Renal cortex interstitium (tissue), 11 donors: ENCODE measurements at regions not wholly inside any gene's neighbourhood (a gene's known extent, or its start where the extent isn't known, plus 50 kb on each side); places are given as distances from the start of the nearest gene placed in this dataset.
"Not testable (repeated sequence)": the region's sequence is repeated elsewhere in the genome, so short reads cannot be mapped to it uniquely, and the experiment has no call there.

ENCODE experiments used
- DNase-seq, 11 donors: peaks; one replicate each; pipeline ENCODE4 v3.0.0-alpha.2; 2013; ENCODE audit warnings: low read depth in 9 of 11, low spot score in 4 of 11; ENCODE audit errors: extremely low read depth in 1 of 11

DNA sequence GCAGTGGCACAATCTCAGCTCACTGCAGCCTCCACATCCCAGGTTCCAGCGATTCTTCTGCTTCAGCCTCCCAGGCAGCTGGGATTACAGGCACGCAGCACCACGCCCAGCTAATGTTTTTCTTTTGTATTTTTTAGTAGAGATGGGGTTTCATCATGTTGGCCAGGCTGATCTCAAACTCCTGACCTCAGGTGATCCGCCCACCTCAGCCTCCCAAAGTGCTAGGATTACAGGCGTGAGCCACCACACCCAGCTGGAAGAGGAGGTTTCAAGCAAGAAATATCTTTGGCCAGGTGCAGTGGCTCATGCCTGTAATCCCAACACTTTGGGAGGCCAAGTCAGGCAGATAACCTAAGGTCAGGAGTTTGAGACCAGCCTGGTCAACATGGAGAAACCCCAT lies 59.4 kb upstream of the XIST start:
- DNase-seq = not testable (repeated sequence)

DNA sequence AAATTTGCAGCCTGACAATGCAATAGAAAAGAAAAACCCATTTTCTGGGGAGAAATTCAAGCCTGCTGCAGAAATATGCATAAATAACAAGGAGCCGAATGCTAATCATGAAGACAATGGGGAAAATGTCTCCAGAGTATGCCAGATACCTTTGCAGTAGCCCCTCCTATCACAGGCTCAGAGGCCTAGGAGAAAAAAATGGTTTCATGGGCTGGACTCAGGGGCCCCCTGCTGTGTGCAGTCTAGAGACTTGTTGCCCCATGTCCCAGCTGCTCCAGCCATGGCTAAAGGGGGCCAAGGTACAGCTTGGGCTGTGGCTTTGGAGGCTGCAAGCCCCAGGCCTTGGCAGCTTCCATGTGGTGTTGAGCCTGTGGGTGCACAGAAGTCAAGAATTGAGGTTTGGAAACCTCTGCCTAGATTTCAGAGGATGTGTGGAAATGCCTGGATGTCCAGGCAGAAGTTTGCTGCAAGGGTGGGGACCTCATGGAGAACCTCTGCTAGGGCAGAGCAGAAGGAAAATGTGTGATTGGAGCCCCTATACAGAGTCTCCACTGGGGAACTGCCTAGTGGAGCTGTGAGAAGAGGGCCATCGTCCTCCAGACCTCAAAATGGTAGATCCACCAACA lies 53.3 kb upstream of the XIST start:
- DNase-seq = not testable (repeated sequence)

DNA sequence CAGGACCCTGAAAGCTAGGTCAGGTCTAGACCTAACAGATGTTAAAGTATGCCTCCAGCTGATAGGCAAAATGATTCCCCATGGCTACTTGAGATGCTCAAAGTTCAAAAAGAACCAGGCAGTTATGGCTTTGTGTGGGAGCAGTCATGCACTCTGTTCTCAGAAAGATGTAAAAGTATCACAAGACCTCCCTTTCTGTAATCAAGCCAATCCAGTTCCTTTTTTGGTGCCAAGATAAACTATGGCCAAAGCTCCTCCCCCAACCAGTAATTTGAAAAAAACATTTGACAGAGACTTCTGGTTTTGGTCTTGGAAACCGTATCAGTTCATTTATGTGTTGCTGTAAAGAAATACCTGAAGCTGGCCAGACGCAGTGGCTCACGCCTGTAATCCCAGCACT lies 51.4 kb upstream of the XIST start:
- DNase-seq = no peak
